NCI-H2196 (cell line): ENCODE measurements at regions not wholly inside any gene's neighbourhood (a gene's known extent, or its start where the extent isn't known, plus 50 kb on each side); places are given as distances from the start of the nearest gene placed in this dataset.

Experiments
- DNase-seq: peaks from one replicate; lab custom pipeline; 2025; ENCODE audit not compliant: unreplicated experiment; lab: John Stamatoyannopoulos, UW

- no peak for DNase-seq
Measured at GRCh38 chr17:53191878-53192277, 630.8 kb upstream of the KIF2B start.

- DNase-seq: no peak
Measured at GRCh38 chr17:53186001-53186400, 636.7 kb upstream of the KIF2B start.

- DNase-seq: no peak
Measured at GRCh38 chr17:53176629-53177028, 646.1 kb upstream of the KIF2B start.

- DNase-seq: no peak
Measured at GRCh38 chr17:53168413-53168812, 654.3 kb upstream of the KIF2B start.

- DNase-seq: no peak
Measured at GRCh38 chr17:53166731-53167130, 656.0 kb upstream of the KIF2B start.

- peak; percentile 12 for DNase-seq
Measured at GRCh38 chr17:53150101-53150698, 672.5 kb upstream of the KIF2B start.

GRCh38 chr17:53149316-53149715, 673.4 kb upstream of the KIF2B start:
- DNase-seq: no peak

- no peak for DNase-seq
Measured at GRCh38 chr17:53148058-53148457, 674.7 kb upstream of the KIF2B start.

- no peak for DNase-seq
Measured at GRCh38 chr17:53142890-53143289, 679.8 kb upstream of the KIF2B start.

- DNase-seq: no peak
Measured at GRCh38 chr17:53141731-53142130, 681.0 kb upstream of the KIF2B start.

- DNase-seq: no peak
Measured at GRCh38 chr17:53141280-53141679, 681.4 kb upstream of the KIF2B start.

GRCh38 chr17:53137869-53138268, 684.9 kb upstream of the KIF2B start:
- DNase-seq: no peak

GRCh38 chr17:53135969-53136368, 686.8 kb upstream of the KIF2B start:
- no peak for DNase-seq

GRCh38 chr17:53134548-53134947, 688.2 kb upstream of the KIF2B start:
- no peak for DNase-seq

GRCh38 chr17:53133876-53134275, 688.9 kb upstream of the KIF2B start:
- no peak for DNase-seq

GRCh38 chr17:53129863-53130262, 692.9 kb upstream of the KIF2B start:
- DNase-seq: no peak

- DNase-seq: no peak
Measured at GRCh38 chr17:53127331-53127730, 695.4 kb upstream of the KIF2B start.

- no peak for DNase-seq
Measured at GRCh38 chr17:53122966-53123365, 699.8 kb upstream of the KIF2B start.

- DNase-seq: no peak
Measured at GRCh38 chr17:53119773-53120172, 703.0 kb upstream of the KIF2B start.

- no peak for DNase-seq
Measured at GRCh38 chr17:53118948-53119347, 703.8 kb upstream of the KIF2B start.

- DNase-seq: no peak
Measured at GRCh38 chr17:53106886-53107285, 715.8 kb upstream of the KIF2B start.

GRCh38 chr17:53101706-53102105, 721.0 kb upstream of the KIF2B start:
- DNase-seq: no peak

GRCh38 chr17:53100126-53100525, 722.6 kb upstream of the KIF2B start:
- DNase-seq: no peak

GRCh38 chr17:53093391-53093790, 729.3 kb upstream of the KIF2B start:
- no peak for DNase-seq
